ENCODE measurements at regions not wholly inside any gene's neighbourhood (a gene's known extent, or its start where the extent isn't known, plus 50 kb on each side); places are given as distances from the start of the nearest gene placed in this dataset.

DNA sequence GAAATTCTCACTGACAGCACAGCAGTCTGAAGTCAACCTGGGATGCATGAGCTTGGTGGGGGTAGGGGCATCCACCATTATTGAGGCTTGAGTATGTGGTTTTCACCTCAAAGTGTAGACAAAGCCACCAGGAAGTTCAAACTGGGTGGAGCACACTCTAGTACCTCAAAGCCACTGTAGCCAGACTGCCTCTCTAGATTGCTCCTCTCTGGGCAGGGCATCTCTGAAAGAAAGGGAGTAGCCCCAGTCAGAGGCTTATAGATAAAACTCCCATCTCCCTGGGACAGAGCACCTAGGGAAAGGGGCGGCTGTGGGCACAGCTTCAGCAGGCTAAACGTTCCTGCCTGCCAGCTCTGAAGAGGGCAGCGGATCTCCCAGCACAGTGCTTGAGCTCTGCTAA lies 143.0 kb downstream of the KITLG start:
- TF ChIP-seq, protein P1, sequence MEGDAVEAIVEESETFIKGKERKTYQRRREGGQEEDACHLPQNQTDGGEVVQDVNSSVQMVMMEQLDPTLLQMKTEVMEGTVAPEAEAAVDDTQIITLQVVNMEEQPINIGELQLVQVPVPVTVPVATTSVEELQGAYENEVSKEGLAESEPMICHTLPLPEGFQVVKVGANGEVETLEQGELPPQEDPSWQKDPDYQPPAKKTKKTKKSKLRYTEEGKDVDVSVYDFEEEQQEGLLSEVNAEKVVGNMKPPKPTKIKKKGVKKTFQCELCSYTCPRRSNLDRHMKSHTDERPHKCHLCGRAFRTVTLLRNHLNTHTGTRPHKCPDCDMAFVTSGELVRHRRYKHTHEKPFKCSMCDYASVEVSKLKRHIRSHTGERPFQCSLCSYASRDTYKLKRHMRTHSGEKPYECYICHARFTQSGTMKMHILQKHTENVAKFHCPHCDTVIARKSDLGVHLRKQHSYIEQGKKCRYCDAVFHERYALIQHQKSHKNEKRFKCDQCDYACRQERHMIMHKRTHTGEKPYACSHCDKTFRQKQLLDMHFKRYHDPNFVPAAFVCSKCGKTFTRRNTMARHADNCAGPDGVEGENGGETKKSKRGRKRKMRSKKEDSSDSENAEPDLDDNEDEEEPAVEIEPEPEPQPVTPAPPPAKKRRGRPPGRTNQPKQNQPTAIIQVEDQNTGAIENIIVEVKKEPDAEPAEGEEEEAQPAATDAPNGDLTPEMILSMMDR (IDR thresholded peaks at IDR 0.05): no peak
- no peak for TF ChIP-seq POLR2A (IDR thresholded peaks at IDR 0.05)

Data from adrenal gland (tissue), 5 donors.